Heart left ventricle (tissue), 16 donors: ENCODE measurements at regions not wholly inside any gene's neighbourhood (a gene's known extent, or its start where the extent isn't known, plus 50 kb on each side); places are given as distances from the start of the nearest gene placed in this dataset.

Experiments
- ATAC-seq, 4 donors: fragments of 200-7000 bp; cut with Tn5 transposase; one replicate each; pipeline ENCODE4 v1.9.1; 2020 to 2022; ENCODE audit warnings: moderate library complexity in 4 of 4, mild to moderate bottlenecking in 3 of 4, moderate number of reproducible peaks in 1 of 4
- DNase-seq, 5 donors: peaks; one replicate each; pipeline ENCODE4 v3.0.0-alpha.2; 2020
- H3K27ac ChIP-seq, 12 donors: fragments of 200-600 bp; sonication (generic) in 4 of 12; one replicate each; pipeline versions ENCODE4 v1.5.0 to v1.8.0; 2016 to 2022; ENCODE audit warnings: mild to moderate bottlenecking in 2 of 12
- H3K27me3 ChIP-seq, 9 donors: fragments of 200-600 bp; sonication (generic) in 2 of 9; one replicate each; pipeline versions ENCODE4 v1.5.1 to v1.8.0; 2016 to 2022; ENCODE audit warnings: mild to moderate bottlenecking in 3 of 9
- H3K36me3 ChIP-seq, 9 donors: fragments of 200-600 bp; sonication (generic) in 2 of 9; one replicate each; pipeline versions ENCODE4 v1.5.0 to v1.8.0; 2018 to 2022; ENCODE audit warnings: mild to moderate bottlenecking in 2 of 9
- H3K4me1 ChIP-seq, 12 donors: fragments of 200-600 bp; sonication (generic) in 4 of 12; one replicate each; pipeline versions ENCODE4 v1.5.0 to v1.8.0; 2016 to 2022; ENCODE audit warnings: mild to moderate bottlenecking in 3 of 12
- H3K4me3 ChIP-seq, 12 donors: fragments of 200-600 bp; sonication (generic) in 4 of 12; one replicate each; pipeline versions ENCODE4 v1.5.0 to v1.8.0; 2017 to 2022; ENCODE audit warnings: mild to moderate bottlenecking in 9 of 12, moderate library complexity in 4 of 12
- H3K9me3 ChIP-seq, 12 donors: fragments of 200-600 bp; sonication (generic) in 4 of 12; one replicate each; pipeline versions ENCODE4 v1.5.0 to v1.8.0; 2016 to 2022; ENCODE audit warnings: mild to moderate bottlenecking in 1 of 12
- POLR2A ChIP-seq, 2 donors: fragments of 450-650 bp; IDR thresholded peaks; one replicate each; pipeline ENCODE4 v1.6.1; 2017; ENCODE audit warnings: antibody characterized with exemption in 2 of 2, mild to moderate bottlenecking in 2 of 2, moderate library complexity in 2 of 2
- WGBS, 4 donors: extraction: QIAGEN DNeasy Blood & Tissue Kit in 2 of 4; methylation state at CpG; one replicate each; pipeline versions ENCODE4 v1.1.5 to v1.1.7; 2013 to 2018; 5-methylcytosine and 5-hydroxymethylcytosine counted together
- intact Hi-C, 10 donors: fragments of 100-400 bp; cut with DNase I; formaldehyde crosslinking; loops; one replicate each; pipeline versions ENCODE4 v1.11.1 to v1.14.2; 2022
- TF ChIP-seq, protein P1 (sequence below), 12 donors: fragments of 200-600 bp; sonication (generic) in 4 of 12; IDR thresholded peaks; one replicate each; pipeline versions ENCODE4 v1.5.0 to v1.8.0; 2018 to 2022; ENCODE audit warnings: antibody characterized with exemption in 12 of 12, mild to moderate bottlenecking in 5 of 12
- donor health status: ischemic (EF 13 %, LVEDD 7.1; RV severe dilation, severe dysfunction).
- donor health status: healthy with polysubstance abuse.
- donor health status: DM: no; HTN: yes; CAD: no.
- donor health status: DM: no; HTN: no; CAD: no.
- donor health status: ischemic (EF 25% LVEDD 6.9; RV normal size, moderate dysfunction).
- donor health status: ischemic (EF 25% LVEDD 5.7; RV mildly dilated, moderate dysfunction).
- donor health status: healthy.
- donor health status: DM: yes; HTN: yes; CAD: no.
- donor health status: ischemic (EF 35%, LVEDD 5.7; RV mildly dilated, moderate dysfunction).
- donor health status: nonischemic (EF 11% LVEDD 7.7; RV severe dilation, severe dysfunction).
- donor health status: DM: yes; HTN: yes; CAD: no.
- donor health status: PGD.
- donor health status: ischemic (EF 29% LVEDD 5.4; RV normal size, mild dysfunction).
- donor health status: nonischemic (EF 23%, LVEDD 6.1; RV moderate dilation, normal function).

- TF ChIP-seq, protein P1, sequence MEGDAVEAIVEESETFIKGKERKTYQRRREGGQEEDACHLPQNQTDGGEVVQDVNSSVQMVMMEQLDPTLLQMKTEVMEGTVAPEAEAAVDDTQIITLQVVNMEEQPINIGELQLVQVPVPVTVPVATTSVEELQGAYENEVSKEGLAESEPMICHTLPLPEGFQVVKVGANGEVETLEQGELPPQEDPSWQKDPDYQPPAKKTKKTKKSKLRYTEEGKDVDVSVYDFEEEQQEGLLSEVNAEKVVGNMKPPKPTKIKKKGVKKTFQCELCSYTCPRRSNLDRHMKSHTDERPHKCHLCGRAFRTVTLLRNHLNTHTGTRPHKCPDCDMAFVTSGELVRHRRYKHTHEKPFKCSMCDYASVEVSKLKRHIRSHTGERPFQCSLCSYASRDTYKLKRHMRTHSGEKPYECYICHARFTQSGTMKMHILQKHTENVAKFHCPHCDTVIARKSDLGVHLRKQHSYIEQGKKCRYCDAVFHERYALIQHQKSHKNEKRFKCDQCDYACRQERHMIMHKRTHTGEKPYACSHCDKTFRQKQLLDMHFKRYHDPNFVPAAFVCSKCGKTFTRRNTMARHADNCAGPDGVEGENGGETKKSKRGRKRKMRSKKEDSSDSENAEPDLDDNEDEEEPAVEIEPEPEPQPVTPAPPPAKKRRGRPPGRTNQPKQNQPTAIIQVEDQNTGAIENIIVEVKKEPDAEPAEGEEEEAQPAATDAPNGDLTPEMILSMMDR (IDR thresholded peaks at IDR 0.05): no peak
- TF ChIP-seq POLR2A (IDR thresholded peaks at IDR 0.05): no peak
- no peak overlapping the region for H3K4me3 ChIP-seq
- ATAC-seq: no peak
- no peaks in the 10 kb centered on the region for H3K27me3 ChIP-seq
- 70 to 75% (median 74%) methylated on average over 2 of the region's 2 CpGs for WGBS, 4 donors
- H3K9me3 ChIP-seq: no peaks in the 10 kb centered on the region
- no peaks in the 10 kb centered on the region for H3K36me3 ChIP-seq
- H3K27ac ChIP-seq: no peak overlapping the region
- intact Hi-C loops: no loop called here
- no peak for DNase-seq
- no peaks in the 10 kb centered on the region for H3K4me1 ChIP-seq
Measured at GRCh38 chr5:4797445-4797844, 342.7 kb upstream of the ADAMTS16 start.

- intact Hi-C loops: no loop called here
Measured at GRCh38 chr5:4802044-4802443, 338.1 kb upstream of the ADAMTS16 start.

GRCh38 chr5:4804691-4805360 is 335.3 kb upstream of the ADAMTS16 start:
- ATAC-seq: no peak
- WGBS, 4 donors: 56 to 68% (median 60%) methylated on average over 12 of the region's 12 CpGs
- intact Hi-C loops: no loop called here

More at GRCh38 chr5:4802044-4802443, 338.1 kb upstream of the ADAMTS16 start:
- Histone ChIP-seq H3K27ac (no peak overlapping the region), H3K4me3 (no peak overlapping the region), H3K9me3 (no peaks in the 10 kb centered on the region), H3K36me3 (no peaks in the 10 kb centered on the region), H3K4me1 (no peaks in the 10 kb centered on the region), H3K27me3 (peaks cover 0 to 4% (median 0%) of the 10 kb centered on the region in 9 donors)
- 16 to 23% (median 20%) methylated on average over 3 of the region's 3 CpGs for WGBS, 4 donors
- no peak for TF ChIP-seq POLR2A (IDR thresholded peaks at IDR 0.05)
- TF ChIP-seq, protein P1 (IDR thresholded peaks at IDR 0.05): no peak
- DNase-seq: no peak
- ATAC-seq: no peak

GRCh38 chr5:4815002-4815401 is 325.1 kb upstream of the ADAMTS16 start:
- H3K27ac ChIP-seq: no peak overlapping the region
- H3K9me3 ChIP-seq: peaks cover 0 to 4% (median 0%) of the 10 kb centered on the region in 12 donors
- WGBS, 4 donors: 67 to 74% (median 69%) methylated on average over 3 of the region's 3 CpGs
- no peak for TF ChIP-seq POLR2A (IDR thresholded peaks at IDR 0.05)
- TF ChIP-seq, protein P1 (IDR thresholded peaks at IDR 0.05): no peak
- no peak overlapping the region for H3K4me3 ChIP-seq
- no peaks in the 10 kb centered on the region for H3K4me1 ChIP-seq
- H3K36me3 ChIP-seq: no peaks in the 10 kb centered on the region
- DNase-seq: no peak
- ATAC-seq: no peak
- H3K27me3 ChIP-seq: no peaks in the 10 kb centered on the region
- intact Hi-C loops: no loop called here

More at GRCh38 chr5:4804691-4805360, 335.3 kb upstream of the ADAMTS16 start:
- Histone ChIP-seq H3K27ac (no peak overlapping the region), H3K4me3 (no peak overlapping the region), H3K9me3 (peaks cover 0 to 8% (median 0%) of the 10 kb centered on the region in 12 donors), H3K27me3 (peaks cover 0 to 4% (median 0%) of the 10 kb centered on the region in 9 donors), H3K36me3 (no peaks in the 10 kb centered on the region), H3K4me1 (no peaks in the 10 kb centered on the region)
- DNase-seq: no peak
- TF ChIP-seq, protein P1 (IDR thresholded peaks at IDR 0.05): no peak
- TF ChIP-seq POLR2A (IDR thresholded peaks at IDR 0.05): no peak
